NCI-H1417 (cell line): ENCODE measurements at regions not wholly inside any gene's neighbourhood (a gene's known extent, or its start where the extent isn't known, plus 50 kb on each side); places are given as distances from the start of the nearest gene placed in this dataset.

ENCODE experiments used
- DNase-seq, 3 experiments: peaks; one replicate each; lab custom pipeline; 2025; lab: John Stamatoyannopoulos, UW

DNA sequence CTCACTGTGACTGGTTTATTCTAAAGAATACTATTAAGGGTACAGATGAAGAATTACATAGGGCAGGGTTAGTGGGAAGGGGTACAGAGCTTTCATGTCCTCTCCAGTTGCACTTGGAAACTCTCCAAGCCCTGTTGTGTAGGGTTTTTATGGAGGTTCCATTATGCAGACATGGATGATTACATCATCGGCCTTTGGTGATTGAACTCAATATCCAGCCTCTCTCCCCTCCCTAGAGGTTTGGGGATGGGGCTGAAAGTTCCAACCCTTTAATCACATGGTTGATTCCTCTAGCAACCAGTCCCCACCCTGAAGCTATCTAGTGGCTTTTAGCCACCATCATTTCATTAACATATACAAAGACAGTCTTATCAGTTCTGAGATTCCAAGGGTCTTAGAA lies 472.6 kb downstream of the BUD13 start:
- peak in 1 of 3 experiments; percentile 30 for DNase-seq

DNA sequence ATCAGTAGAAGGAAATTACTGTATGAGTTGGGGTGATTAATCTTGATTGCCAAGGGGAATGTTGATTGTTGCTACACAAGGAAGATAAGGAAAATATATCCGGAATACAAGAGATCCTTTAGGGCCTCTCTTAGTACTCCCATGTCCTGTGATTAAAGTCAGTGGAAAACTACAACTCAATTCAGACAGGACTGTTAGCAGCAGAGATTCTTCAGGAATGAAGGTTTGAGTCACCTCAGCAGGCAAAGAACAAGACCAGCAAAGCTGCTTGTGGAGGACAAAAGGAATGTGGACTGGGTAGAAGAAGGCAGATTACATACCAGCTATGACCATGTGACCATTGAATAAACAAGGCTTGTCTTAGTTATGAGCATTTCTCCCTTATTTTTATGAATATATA lies 478.2 kb downstream of the BUD13 start:
- DNase-seq: no peak

DNA sequence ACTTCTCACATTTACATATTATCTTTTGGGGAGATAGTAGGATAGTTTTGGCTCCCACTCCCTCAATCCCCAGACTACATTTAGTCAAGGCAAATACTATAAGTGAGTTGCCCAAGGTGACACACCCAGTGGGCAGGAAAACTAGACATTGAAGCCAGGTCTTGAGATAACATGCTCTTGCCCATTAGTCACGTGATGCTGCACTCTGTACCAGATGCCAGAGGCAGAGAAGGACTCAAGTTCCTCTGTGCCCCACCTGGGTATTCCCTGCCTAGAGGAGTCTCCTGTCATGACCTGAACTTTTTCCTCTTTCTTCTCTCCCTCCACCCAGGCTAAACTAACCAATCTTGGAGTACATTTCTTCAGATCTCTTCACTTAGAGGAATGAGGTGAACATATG lies 484.9 kb downstream of the BUD13 start:
- no peak for DNase-seq

DNA sequence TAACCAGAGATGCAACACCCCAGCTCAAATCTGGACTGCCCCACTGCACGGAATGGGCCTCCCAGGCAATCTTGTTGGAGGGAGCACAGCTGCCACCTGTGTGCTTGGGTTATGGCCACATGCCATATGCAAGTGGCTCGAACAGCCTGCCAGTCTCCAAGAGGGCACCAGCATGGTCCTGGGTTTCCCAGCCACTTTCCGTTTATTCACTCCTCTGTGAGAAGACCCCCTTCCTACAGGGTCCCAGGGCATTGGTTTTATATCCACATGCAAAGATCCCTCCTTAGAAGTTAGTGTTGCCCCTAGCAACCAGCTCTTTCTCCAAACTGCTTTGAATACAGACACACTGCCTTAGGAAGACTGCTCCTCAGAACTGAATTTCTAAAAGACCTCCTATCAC lies 487.8 kb downstream of the BUD13 start:
- DNase-seq: no peak

DNA sequence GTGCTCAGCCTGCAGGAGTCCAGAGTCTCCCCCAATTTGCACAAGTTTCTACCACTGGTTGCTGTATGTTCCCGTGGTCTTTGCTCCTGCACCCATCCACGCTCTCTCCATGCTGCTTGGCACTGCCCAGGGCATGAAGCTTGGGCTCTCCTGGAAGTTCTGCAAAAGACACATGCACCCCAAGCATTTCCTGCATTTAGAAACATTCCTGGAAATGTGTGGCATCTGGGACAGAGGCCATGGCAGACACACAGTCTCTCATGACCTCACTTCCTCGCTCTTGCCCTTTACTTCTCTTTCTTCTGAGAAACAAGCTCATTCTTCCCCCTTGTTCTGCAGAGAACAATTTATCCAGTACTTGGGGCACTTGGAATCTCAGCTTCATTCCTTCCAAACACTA lies 489.5 kb downstream of the BUD13 start:
- DNase-seq: no peak

DNA sequence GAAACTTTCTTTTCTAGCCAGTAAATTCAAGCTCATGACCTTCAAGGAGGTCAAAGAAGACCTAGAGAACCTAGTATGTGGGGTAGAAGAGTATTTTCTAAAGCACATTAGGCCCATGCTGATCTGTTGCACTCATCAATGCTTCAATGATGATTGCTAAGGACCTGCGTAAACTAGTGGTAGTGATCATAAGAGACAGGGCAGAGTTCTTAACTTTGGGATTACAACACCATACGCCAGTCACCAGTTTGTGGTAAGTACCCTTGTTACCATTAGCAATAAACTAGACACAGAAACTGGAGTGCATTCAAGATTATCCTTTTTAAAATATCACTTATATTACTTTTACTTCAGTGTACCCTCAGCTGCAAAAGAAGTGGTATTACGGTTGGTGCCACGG lies 490.3 kb downstream of the BUD13 start:
- DNase-seq: no peak

DNA sequence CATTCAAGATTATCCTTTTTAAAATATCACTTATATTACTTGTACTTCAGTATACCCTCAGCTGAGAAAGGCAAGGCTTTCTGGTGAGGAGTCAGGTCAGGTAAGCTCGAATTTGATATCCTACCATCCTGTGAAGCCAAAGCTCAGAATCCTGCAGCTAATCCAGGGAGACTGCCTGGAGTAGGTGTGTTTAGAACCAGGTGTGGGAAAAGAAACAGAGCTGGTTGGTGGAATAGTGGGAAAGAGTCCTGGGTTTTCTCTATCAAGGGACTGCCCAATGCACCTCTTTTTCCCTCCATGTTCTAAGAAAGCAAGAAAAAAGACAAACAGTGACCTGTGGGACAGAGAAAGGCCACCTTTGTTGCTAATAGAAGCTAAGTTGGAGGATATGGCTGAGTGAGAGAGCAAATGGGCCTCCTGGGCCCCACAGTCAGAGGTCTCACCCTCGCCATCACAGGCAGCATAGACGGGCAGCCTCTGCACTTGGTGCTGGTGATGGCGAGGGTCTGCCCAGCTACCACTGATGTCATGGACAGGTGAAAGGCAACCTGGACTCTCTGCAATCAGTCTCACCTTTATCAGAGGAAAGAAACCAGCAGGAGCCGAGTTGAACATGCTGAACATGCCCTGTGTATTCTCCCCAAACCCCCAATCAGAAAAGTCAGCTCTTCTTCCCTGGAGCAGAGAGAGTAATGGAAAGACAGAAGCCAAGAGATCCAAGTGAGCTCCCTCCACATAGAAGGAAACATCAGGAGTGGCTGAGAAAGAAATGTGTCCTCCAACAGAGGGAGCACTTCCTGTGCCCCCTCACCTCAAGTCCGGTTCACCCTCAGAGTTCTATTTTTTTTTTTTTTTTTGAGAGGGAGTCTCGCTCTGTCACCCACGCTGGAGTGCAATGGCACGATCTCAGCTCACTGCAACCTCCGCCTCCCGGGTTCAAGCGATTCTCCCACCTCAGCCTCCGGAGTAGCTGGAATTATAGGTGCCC lies 491.3 kb downstream of the BUD13 start:
- DNase-seq: no peak

DNA sequence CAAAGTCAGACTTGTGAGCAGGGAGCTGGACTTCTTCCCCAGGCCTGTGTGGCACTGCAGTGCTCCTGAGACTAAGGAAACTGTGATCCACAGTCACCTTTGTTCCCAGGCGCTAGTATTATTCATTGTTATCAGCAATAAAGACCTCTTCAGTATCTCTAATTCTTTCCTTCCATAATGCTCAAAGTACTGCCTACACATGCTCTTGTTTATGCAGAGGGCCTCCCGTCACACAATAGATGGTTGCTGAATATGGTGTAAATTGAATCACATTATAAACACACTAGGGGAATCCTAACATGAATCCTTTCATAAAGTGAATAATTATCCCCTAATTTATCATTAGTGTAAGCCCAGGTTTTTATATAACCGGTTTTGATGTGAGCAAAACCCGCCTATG lies 493.3 kb downstream of the BUD13 start:
- peak in 1 of 3 experiments; percentile 34 for DNase-seq

DNA sequence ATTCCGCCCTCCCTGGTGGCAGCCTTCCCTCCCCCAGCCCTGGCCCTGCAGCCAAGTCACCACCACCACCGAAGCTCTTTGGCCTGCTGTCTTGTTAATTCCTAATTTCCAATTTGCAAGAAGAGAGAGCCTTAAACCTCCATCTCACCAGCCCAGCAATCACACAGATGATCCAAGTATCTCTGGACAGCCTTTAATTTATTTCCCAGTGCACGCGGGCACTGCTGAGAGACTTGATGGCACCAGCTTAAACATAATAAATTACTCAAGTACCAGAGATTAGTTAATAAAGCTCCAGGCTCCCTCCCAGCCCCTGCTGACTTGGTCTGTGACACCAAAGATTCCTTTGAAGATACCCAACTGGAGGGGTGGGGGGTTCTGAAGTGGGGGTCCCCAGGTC lies 494.7 kb downstream of the BUD13 start:
- DNase-seq: peak in 2 of 3 experiments; percentile 14 to 33

DNA sequence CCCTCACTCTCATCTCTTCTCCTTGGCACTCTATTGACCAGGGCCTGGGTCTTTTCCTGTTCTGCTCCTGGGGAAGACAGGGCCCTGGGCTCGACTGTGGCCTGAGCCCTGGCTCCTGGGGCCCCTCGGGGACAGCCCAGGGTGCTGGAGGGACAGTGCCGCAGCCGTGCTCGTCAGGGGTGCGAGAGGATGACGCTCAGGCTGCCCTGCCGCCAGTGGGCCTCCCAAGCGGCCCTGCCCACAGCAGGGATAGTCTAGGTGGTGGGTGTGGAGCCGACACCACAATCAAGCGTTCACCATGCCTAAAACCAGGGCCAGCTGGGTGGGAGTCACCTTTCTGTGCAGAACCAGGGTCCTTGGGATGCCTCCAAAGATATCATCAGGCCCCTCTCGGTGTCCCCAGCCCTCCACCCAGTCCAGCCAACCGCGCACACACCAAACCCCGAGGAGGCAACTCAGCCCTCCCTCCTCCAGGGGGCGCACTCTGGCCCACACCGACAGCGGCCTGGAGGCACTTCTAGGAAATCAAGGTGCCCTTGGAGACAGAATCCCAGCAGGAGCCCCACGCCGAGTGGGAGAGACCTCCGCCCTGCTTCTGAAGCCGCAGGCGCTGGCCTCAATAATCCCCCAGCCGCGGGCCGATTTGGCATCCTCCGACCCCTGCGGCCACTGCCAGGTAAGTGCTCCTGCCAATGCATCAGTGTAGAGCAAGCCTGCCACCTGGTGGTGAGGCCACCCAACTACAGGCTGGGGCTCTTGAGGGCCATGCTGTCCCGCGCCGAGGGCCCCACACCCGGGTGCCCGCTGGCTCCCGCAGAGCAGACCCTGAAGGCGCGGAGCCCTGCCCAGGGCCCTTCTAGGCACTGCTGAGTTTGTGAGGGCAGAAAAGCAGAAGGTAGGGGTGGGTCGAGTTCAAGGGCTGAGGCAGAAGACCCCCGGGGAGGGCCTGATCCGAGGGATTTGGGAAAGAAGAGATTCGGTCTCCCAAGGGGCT lies 496.4 kb downstream of the BUD13 start:
- peak; percentile 72 to 84 (median 78) for DNase-seq

DNA sequence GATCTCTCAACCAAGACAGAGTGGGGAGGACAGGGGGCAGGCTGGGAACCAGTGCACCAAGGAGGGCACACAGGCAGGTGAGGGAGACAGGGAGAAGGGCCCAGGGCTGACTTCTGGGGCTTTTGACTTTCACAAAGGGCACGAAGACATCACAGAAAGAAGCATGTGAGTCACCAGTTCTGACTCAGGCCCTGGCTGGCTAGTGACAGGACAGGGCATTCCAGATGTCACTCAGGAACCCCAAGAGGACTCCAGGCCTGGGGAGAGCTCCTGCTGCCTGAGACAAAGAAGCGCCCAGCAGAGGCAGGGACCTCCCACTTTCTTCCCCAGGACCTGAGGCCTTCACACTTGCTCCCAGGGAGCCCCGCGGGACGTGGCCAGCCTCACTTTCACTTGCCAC lies 497.2 kb downstream of the BUD13 start:
- DNase-seq: no peak

DNA sequence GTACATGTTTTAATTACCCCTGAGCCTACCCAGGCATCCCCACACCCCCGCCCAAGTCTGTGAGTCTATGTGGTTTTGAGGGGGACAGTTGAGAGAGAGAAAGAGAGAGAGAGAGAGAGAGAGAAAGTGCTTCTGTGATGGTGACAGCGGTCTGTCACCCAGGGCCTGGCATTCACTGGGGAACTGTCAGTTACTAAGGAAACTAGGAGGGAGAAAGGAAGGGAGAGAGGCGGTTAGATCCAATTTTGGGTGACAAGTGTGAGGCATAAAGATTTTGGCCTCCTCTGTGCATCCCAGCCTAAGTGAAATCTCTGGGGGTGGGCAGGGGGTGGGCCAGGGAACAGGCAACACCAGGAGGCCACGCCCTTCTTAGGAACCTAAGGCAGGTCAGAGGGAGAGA lies 498.3 kb downstream of the BUD13 start:
- peak in 2 of 3 experiments; percentile 13 to 29 for DNase-seq

DNA sequence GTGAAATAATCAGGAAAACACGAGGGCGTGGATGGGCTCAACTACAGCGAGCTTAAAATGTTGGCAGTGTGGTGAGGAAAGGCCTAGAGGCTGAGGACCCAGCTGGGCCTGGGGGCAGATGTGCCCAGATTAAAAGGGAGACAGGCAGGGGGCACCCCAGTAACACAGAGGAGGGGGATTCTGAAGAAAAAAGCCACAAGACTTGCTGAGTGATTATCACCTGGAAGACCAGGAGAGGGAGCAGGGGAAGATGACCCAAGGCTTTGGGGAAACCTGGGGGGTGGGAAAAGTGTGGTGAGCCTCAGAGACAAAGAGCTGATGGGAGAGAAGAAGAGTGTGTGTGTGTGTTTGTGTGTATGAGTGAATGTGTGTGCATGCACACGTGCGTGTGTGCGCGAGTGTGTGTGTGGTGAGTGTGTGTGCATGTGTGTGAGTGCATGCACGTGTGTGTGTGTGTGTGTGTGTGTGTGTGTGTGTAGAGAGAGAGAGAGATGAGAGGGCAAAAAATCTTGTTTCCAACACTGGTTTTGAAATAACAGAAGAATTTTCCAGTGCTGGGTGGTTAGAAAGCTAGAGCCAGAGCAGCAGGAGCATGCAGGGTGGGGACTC lies 500.5 kb downstream of the BUD13 start:
- peak in 1 of 3 experiments; percentile 27 for DNase-seq

DNA sequence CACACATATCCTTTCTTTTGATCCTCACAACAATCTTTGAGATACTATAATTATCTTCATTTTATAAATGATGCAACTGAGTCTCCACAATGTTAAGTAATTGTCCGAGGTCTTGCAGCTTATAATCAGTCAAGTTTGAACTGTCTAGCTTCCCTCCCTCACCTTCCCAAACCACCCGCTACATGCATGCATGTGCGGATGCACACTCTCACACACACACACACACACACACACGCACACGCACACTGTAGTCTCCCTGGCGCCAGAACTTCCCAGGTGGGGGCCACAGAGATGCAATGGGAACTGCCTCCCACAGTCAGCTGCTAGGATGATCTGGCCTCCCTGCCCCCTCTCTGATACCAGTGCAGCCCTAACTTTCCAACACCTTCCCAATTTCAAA lies 501.3 kb downstream of the BUD13 start:
- no peak for DNase-seq

DNA sequence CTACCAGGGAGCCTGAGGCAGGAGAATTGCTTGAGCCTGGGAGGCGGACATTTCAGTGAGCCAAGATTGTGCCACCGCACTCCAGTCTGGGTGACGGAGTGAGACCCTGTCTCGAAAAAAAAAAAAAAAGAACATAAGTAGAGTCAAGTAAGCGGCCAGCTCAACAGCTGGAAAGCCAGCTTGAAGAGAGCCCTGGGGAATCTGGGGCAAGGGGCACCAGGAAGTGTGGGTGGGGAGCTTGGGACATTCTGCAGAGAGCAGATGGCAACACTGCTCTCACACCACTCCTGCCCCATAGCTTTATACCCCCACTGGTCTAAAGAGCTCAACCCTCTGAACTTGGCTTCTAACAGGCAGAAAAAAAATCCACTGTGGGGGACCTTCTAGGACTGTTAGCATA lies 505.6 kb downstream of the BUD13 start:
- DNase-seq: no peak

DNA sequence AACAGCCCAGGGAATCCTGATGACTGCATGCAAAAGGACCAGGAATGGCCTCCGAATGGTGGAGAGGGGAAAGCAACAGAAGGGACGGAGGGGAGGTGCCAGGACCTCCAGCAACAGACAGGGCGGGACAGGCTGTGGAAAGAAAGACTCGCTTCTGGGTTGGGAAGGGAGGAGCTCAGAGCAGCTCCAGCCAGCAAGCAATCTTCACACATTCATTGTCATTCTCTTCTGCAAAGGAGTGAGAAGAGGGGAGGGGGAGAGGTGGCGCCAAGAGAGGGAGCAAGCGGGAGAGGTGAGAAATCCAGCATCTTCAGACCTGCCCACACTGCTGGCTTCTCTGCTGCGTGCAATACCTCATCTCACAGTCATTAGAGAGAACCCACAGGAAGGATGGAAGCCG lies 509.0 kb downstream of the BUD13 start:
- DNase-seq: no peak

DNA sequence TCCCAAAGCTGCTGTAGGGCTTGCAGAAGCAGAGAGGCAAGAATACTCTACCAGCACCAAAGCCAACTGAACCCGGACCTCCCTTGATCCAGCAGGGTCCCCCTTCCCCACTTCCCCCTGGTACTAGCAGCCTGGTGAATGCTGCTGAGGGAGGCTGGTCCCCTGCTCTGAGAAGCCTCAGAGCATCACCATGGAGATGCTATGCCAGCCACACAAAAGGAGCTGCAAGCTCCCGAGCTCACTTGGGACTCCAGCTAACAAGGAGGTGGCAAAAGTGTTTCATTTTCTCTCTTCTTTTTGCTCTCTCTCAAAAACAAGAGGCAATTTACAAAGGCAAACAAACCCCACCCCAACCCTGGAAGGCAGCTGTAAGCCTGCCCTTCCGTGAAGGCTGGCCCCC lies 509.8 kb downstream of the BUD13 start:
- DNase-seq: peak; percentile 57 to 72 (median 61)

DNA sequence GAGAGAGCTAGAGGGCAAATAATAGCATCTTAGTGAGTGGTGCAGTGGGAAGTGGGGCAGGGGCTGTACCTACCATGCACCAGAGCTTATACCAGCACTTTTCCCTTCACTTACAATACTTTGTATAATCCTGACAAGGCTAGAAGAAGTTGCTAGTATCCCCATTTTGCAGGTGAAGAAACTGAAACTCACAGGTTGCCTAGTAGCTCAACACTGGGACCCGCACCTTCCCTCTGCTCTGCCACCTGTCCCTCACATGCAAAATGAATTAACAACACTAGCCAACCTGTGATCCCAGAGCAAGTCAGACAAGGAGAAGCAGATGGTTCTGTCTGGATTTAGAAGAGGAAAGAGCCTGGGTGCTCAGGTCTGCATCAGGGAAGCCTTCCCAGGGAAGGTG lies 510.4 kb downstream of the BUD13 start:
- DNase-seq: no peak

DNA sequence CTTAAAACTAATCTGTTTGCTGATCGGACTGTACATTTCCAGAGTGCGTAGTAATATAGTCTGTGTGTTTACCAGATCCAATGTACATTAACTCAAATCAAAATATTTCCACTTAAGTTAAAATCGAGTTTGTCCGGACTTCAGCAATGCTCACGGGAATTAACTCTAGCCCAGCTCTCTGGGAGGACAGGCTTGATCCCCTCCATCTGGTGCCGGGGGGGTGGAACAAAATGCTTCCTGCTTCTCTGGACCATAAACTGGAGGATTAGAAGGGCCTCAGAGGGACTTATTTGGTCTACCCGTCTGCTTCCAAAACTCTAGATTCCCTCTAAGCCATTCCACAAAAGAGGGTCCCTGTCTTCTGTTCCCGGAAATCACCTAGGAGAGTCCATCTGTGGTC lies 511.2 kb downstream of the BUD13 start:
- no peak for DNase-seq

DNA sequence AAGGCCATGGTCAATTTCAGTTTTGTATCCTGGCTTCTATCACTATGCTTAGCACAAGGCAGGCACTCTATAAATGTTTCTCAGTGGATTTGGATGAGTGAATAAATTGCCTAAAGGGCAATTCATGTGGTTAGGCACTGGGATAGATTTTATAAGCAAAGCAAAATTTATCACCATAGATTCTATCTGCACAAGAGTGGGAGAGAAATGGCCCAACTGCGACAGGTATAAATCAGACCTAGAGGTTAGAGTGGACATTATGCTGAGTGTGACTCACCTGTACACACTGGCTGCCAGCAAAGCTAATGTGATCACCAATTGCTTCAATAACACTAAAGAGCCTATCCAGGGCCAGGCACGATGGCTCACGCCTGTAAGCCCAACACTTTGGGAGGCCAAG lies 514.0 kb downstream of the BUD13 start:
- no peak for DNase-seq

DNA sequence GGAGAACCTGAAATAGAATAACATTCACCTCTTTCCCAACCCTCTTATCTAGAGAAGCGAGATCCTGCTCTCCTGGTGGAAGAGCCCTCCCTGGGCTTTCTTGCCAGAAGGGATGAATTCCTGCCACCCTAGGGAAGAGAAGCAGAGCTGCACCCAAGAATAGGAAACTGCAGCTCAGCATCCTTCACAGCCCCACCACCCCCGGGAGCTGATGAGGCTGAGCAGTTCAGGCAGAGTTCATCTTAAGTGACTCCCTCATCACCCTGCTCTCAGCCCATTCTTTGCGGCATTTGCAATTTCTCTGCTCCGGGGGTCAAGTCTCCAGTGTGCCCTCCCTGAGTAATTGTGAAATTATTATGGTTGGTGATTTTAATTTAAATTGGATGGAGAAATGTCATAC lies 514.9 kb downstream of the BUD13 start:
- DNase-seq: no peak

DNA sequence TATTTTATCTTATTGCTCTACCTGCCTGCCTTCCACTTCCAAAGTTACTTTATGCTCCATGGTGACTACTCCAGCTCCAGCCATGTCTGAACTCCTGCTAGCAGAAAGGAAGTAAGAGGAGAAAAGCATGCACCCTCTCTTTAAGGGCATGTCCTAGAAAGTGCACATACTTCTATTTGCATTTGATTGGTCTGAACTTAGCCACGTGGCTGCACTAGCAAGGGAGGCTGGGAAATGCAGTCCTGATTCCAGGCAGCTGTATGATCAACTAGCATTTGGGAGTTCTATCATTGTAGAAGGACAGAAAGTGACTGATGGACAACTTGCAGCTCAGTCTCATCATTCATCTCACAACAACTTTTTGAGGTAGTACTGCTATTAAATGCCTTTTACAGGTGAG lies 515.7 kb downstream of the BUD13 start:
- DNase-seq: peak in 1 of 3 experiments; percentile 13
